ENCODE measurements at regions not wholly inside any gene's neighbourhood (a gene's known extent, or its start where the extent isn't known, plus 50 kb on each side); places are given as distances from the start of the nearest gene placed in this dataset.

GRCh38 chr6:137776786-137777686 is 90.0 kb upstream of the TNFAIP3 start:
- Mint-ChIP-seq H3K27ac (ENCODE audit: unreplicated experiment) (no peak overlapping the region), H3K27me3 (ENCODE audit: unreplicated experiment) (no peaks in the 10 kb centered on the region), H3K9me3 (ENCODE audit: unreplicated experiment) (no peaks in the 10 kb centered on the region), H3K4me1 (ENCODE audit: unreplicated experiment) (peaks cover 9% of the 10 kb centered on the region), H3K4me3 (ENCODE audit: unreplicated experiment) (no peak overlapping the region), H3K36me3 (ENCODE audit: low read depth, unreplicated experiment) (no peaks in the 10 kb centered on the region)
- TF ChIP-seq CTCF (IDR thresholded peaks at IDR 0.05; ENCODE audit: unreplicated experiment), result no peak
- DNase-seq (ENCODE audit: low spot score), result no peak

DNA sequence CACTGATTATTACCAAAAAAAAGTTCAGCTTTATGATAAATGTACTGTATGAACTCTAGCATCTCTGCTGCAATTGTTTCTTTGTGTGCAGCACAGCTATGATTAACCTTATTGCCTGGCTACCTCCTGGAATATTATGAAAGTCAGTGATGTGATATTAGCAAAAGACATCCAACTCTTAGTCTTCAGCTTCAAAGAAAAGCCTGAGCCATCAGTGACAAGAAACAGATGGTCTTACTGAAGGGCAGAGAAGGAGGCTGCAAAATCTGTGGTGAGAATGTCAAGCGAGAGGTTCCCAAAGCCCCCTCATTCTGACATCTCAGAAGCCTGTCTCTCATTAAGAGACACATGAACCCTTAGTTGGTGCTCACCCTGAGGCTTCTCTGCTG is 89.4 kb upstream of the TNFAIP3 start:
- Mint-ChIP-seq H3K27ac (ENCODE audit: unreplicated experiment) (no peak overlapping the region), H3K4me1 (ENCODE audit: unreplicated experiment) (peaks cover 15% of the 10 kb centered on the region), H3K9me3 (ENCODE audit: unreplicated experiment) (no peaks in the 10 kb centered on the region), H3K4me3 (ENCODE audit: unreplicated experiment) (no peak overlapping the region), H3K36me3 (ENCODE audit: low read depth, unreplicated experiment) (no peaks in the 10 kb centered on the region), H3K27me3 (ENCODE audit: unreplicated experiment) (no peaks in the 10 kb centered on the region)
- DNase-seq (ENCODE audit: low spot score), result no peak
- TF ChIP-seq CTCF (IDR thresholded peaks at IDR 0.05; ENCODE audit: unreplicated experiment), result no peak

DNA sequence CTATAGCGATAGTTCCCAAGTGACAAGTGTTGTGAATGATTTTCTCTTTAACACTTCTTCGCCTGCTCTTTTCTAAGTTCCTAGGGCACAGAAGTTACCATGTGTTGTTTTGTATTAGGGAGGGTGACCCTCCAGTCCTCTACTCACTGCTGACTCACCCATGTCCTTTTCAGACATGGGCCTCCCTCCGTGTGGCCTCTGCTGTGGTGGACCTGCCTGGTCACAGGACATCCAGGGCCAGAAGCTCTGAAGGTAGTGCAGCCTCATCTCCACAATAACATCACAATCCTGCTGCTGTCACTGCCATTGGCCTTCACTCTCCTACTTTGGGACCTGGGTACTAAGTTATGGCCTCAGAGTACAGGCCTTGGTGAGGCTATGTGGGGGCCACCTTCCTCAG is 87.1 kb upstream of the TNFAIP3 start:
- Mint-ChIP-seq H3K4me1 (ENCODE audit: unreplicated experiment) (peaks cover 27% of the 10 kb centered on the region), H3K27ac (ENCODE audit: unreplicated experiment) (no peak overlapping the region), H3K4me3 (ENCODE audit: unreplicated experiment) (no peak overlapping the region), H3K27me3 (ENCODE audit: unreplicated experiment) (no peaks in the 10 kb centered on the region), H3K9me3 (ENCODE audit: unreplicated experiment) (no peaks in the 10 kb centered on the region), H3K36me3 (ENCODE audit: low read depth, unreplicated experiment) (no peaks in the 10 kb centered on the region)
- TF ChIP-seq CTCF (IDR thresholded peaks at IDR 0.05; ENCODE audit: unreplicated experiment), result no peak
- DNase-seq (ENCODE audit: low spot score), result no peak

DNA sequence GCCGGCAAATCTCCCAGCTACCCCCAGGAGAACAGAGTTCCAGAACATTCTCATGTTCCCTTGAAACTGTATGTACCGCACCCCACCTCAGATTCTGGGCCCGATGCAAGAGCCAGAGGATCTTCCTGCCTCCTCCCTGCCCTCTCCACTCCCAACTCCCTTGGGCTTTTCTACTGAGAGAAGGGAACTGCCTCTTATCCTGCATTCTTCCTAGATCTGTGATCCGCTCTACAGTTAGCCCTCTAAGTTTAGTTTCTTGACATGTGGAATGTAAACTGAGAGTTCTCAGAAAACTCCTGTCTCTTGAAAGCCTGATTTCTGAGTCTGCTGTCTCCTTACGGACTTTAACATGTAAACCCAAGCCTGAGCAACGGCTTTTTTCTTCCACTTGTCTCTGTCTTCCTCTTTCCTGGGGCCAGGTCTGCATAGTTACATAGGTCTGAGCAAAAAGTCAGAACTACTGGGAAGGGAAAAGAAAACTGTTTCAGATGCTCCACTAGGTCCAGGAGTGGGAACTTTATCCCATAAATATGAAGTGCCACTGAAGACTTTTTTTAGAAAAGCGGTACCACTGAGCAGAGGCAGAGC is 86.5 kb upstream of the TNFAIP3 start:
- H3K36me3 Mint-ChIP-seq (ENCODE audit: low read depth, unreplicated experiment), result no peaks in the 10 kb centered on the region
- H3K27ac Mint-ChIP-seq (ENCODE audit: unreplicated experiment), result no peak overlapping the region
- no peaks in the 10 kb centered on the region for H3K27me3 Mint-ChIP-seq (ENCODE audit: unreplicated experiment)
- no peaks in the 10 kb centered on the region for H3K9me3 Mint-ChIP-seq (ENCODE audit: unreplicated experiment)
- no peak for TF ChIP-seq CTCF (IDR thresholded peaks at IDR 0.05; ENCODE audit: unreplicated experiment)
- DNase-seq (ENCODE audit: low spot score), result no peak
- no peak overlapping the region for H3K4me3 Mint-ChIP-seq (ENCODE audit: unreplicated experiment)
- H3K4me1 Mint-ChIP-seq (ENCODE audit: unreplicated experiment), result peaks cover 27% of the 10 kb centered on the region

DNA sequence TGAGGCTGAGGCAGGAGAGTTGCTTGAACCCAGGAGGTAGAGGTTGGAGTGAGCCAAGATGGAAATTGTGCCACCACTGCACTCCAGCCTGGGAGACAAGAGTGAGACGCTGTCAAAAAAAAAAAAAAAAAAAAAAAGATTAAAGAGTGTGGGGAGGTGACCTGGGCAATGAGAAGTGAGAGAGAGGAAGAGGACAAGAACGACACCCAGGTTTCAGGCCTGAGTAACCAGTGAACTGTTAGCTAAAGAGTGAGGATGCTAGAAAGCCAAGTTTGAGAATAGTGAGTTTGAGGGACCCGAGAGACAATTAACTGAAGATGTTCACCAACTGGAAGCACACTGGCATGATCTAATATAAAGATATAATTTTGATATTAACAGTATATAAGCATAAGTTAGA is 85.4 kb upstream of the TNFAIP3 start:
- DNase-seq (ENCODE audit: low spot score), result no peak
- no peaks in the 10 kb centered on the region for H3K36me3 Mint-ChIP-seq (ENCODE audit: low read depth, unreplicated experiment)
- no peak for TF ChIP-seq CTCF (IDR thresholded peaks at IDR 0.05; ENCODE audit: unreplicated experiment)
- peaks cover 27% of the 10 kb centered on the region for H3K4me1 Mint-ChIP-seq (ENCODE audit: unreplicated experiment)
- no peaks in the 10 kb centered on the region for H3K9me3 Mint-ChIP-seq (ENCODE audit: unreplicated experiment)
- no peak overlapping the region for H3K4me3 Mint-ChIP-seq (ENCODE audit: unreplicated experiment)
- H3K27ac Mint-ChIP-seq (ENCODE audit: unreplicated experiment), result no peak overlapping the region
- H3K27me3 Mint-ChIP-seq (ENCODE audit: unreplicated experiment), result no peaks in the 10 kb centered on the region

Measured in endothelial cell (in vitro differentiated cells).